K562 (cell line): ENCODE measurements at regions not wholly inside any gene's neighbourhood (a gene's known extent, or its start where the extent isn't known, plus 50 kb on each side); places are given as distances from the start of the nearest gene placed in this dataset.

Experiments used
- ATAC-seq: fragments of 200-7000 bp; cut with Tn5 transposase; 3 replicates; pipeline ENCODE4 v1.9.1; 2020; ENCODE audit warnings: moderate library complexity
- BruUV-seq: library from RNA; stranded (reverse); fragments of 400-500 nt; replicated peaks from 2 replicates; lab custom pipeline; 2021; lab: Mats Ljungman, UMichigan
- CTCF ChIA-PET: fragments of 300-600 bp; formaldehyde crosslinking; extraction: SDS; loops from one replicate; lab custom pipeline; 2021; ENCODE audit warnings: low intra/inter-chr PET ratio; lab: Yijun Ruan, JAX
- POLR2A ChIA-PET: fragments of 300-600, 350-650 bp; sonication (Branson Sonifier 250); formaldehyde crosslinking; extraction: SDS; loops from one replicate; lab custom pipeline; 2021; ENCODE audit warnings: antibody characterized with exemption, inconsistent platforms; lab: Yijun Ruan, JAX
- DNase-seq, 4 experiments: peaks; one replicate each; pipeline versions ENCODE4 v3.0.0 to v3.0.0-alpha.2; 2011 to 2018; ENCODE audit warnings: low spot score in 3 of 4, mixed read lengths in 3 of 4; ENCODE audit errors: extremely low read depth in 1 of 4
- FAIRE-seq: peaks from 2 replicates; lab custom pipeline; 2011; peaks lifted over from hg19 to GRCh38; lab: Jason Lieb, UNC
- H2AFZ ChIP-seq: 2 replicates; pipeline ENCODE4 v1.6.0; 2011; ENCODE audit warnings: low read depth, low read length, control low read depth, inconsistent platforms
- H3K27ac ChIP-seq: fragments of 200-600 bp; 3 replicates; pipeline ENCODE4 v1.8.0; 2011; ENCODE audit warnings: low read depth, mild to moderate bottlenecking, control low read depth, inconsistent platforms, low read length, moderate library complexity, mixed read lengths; ENCODE audit errors: extremely low read depth
- H3K27me3 ChIP-seq, 2 experiments: fragments of 300-600 bp in 1 of 2; 2 replicates in 1 of 2; 3 replicates in 1 of 2; pipeline versions ENCODE4 v1.6.0 to v1.8.0; 2011; ENCODE audit warnings: inconsistent platforms in 2 of 2, low read length in 2 of 2, mild to moderate bottlenecking in 1 of 2, mixed read lengths in 1 of 2, moderate library complexity in 1 of 2; ENCODE audit not compliant: control insufficient read depth in 2 of 2, insufficient read depth in 2 of 2
- H3K36me3 ChIP-seq: fragments of 300-600 bp; 3 replicates; pipeline ENCODE4 v1.8.0; 2011; ENCODE audit warnings: mild to moderate bottlenecking, low read length, inconsistent platforms; ENCODE audit not compliant: control insufficient read depth, insufficient read depth
- H3K4me1 ChIP-seq, 2 experiments: fragments of 200-600 bp in 1 of 2; replicated peaks in 1 of 2; 2 replicates in 1 of 2; 3 replicates in 1 of 2; pipeline versions ENCODE4 v1.5.1 to v1.8.0; 2011; ENCODE audit warnings: inconsistent platforms in 2 of 2, low read length in 2 of 2, mild to moderate bottlenecking in 1 of 2, mixed read lengths in 1 of 2, moderate library complexity in 1 of 2; ENCODE audit not compliant: control insufficient read depth in 2 of 2, insufficient read depth in 2 of 2
- H3K4me2 ChIP-seq: 2 replicates; pipeline ENCODE4 v1.6.1; 2011; ENCODE audit warnings: low read length, control low read depth, inconsistent platforms, mixed read lengths; ENCODE audit not compliant: insufficient read depth
- H3K4me3 ChIP-seq: fragments of 200-600 bp; sonication (generic), shearing (Covaris generic); 2 replicates; pipeline ENCODE4 v1.5.1; 2016; ENCODE audit warnings: control low read depth, inconsistent platforms
- H3K79me2 ChIP-seq: fragments of 200-600 bp; 3 replicates; pipeline ENCODE4 v1.8.0; 2011; ENCODE audit warnings: low read length, inconsistent platforms; ENCODE audit not compliant: control insufficient read depth, insufficient read depth
- H3K9ac ChIP-seq, 2 experiments: 2 replicates each; pipeline versions ENCODE4 v1.6.0 to v1.6.1; 2011; ENCODE audit warnings: low read depth in 2 of 2, low read length in 2 of 2, control low read depth in 1 of 2, inconsistent platforms in 1 of 2, mild to moderate bottlenecking in 1 of 2, mixed read lengths in 1 of 2; ENCODE audit not compliant: insufficient read depth in 1 of 2
- H3K9me1 ChIP-seq: one replicate; pipeline ENCODE4 v1.6.0; 2011; ENCODE audit warnings: inconsistent platforms, mild to moderate bottlenecking, low read length, moderate library complexity; ENCODE audit not compliant: control insufficient read depth, insufficient read depth
- H3K9me3 ChIP-seq: replicated peaks from 2 replicates; pipeline ENCODE4 v1.5.1; 2011; ENCODE audit warnings: low read depth, low read length, inconsistent platforms; ENCODE audit not compliant: control insufficient read depth, insufficient read depth
- H4K20me1 ChIP-seq: replicated peaks from 2 replicates; pipeline ENCODE4 v1.6.1; 2011; ENCODE audit warnings: low read length, inconsistent platforms, mixed read lengths; ENCODE audit not compliant: control insufficient read depth, insufficient read depth
- BACH1 ChIP-seq: fragments of 200-800 bp; sonication (Bioruptor generic); IDR thresholded peaks from 2 replicates; pipeline ENCODE4 v1.6.1; 2016; ENCODE audit warnings: missing genetic modification characterization, missing compliant biosample characterization
- BHLHE40 ChIP-seq: IDR thresholded peaks from 2 replicates; pipeline ENCODE4 v1.6.1; 2011; ENCODE audit warnings: low read length, improper control_type of control experiment
- BRD4 ChIP-seq: fragments of 200-600 bp; sonication (generic); IDR thresholded peaks from 2 replicates; pipeline ENCODE4 v1.6.1; 2017; ENCODE audit warnings: inconsistent platforms
- CBX1 ChIP-seq: sonication (generic); IDR thresholded peaks from 2 replicates; pipeline ENCODE4 v1.6.1; 2016; ENCODE audit warnings: antibody characterized with exemption, low read depth, mild to moderate bottlenecking
- CCNT2 ChIP-seq: IDR thresholded peaks from 2 replicates; pipeline ENCODE4 v1.6.1; 2011; ENCODE audit warnings: borderline replicate concordance, low read depth, mild to moderate bottlenecking, moderate library complexity, mixed read lengths, low read length; ENCODE audit not compliant: insufficient read length; ENCODE audit errors: extremely low read depth
- CHD1 ChIP-seq: fragments of 200-600 bp; sonication (generic); IDR thresholded peaks from one replicate; pipeline ENCODE4 v1.6.1; 2012; ENCODE audit warnings: mild to moderate bottlenecking, moderate library complexity, low read length, inconsistent platforms
- CSDE1 ChIP-seq, 2 experiments: fragments of 450-650 bp; IDR thresholded peaks; 2 replicates each; pipeline ENCODE4 v1.6.1; 2016; ENCODE audit warnings: mild to moderate bottlenecking in 1 of 2
- FOXJ3 ChIP-seq: sonication (generic); formaldehyde crosslinking; IDR thresholded peaks from 2 replicates; pipeline ENCODE4 v1.4.0; 2020; ENCODE audit warnings: mild to moderate bottlenecking, missing genetic modification reagents
- FOXP1 ChIP-seq: sonication (generic); formaldehyde crosslinking; IDR thresholded peaks from 2 replicates; pipeline ENCODE4 v1.8.0; 2022; ENCODE audit warnings: mild to moderate bottlenecking, missing genetic modification reagents
- HDAC2 ChIP-seq: fragments of 450-650 bp; IDR thresholded peaks from 2 replicates; pipeline ENCODE4 v1.6.1; 2016; ENCODE audit warnings: mild to moderate bottlenecking
- POLR3G ChIP-seq: IDR thresholded peaks from 2 replicates; pipeline ENCODE4 v1.6.1; 2011; ENCODE audit not compliant: insufficient read length, insufficient replicate concordance; ENCODE audit errors: extremely low read depth
- RAD21 ChIP-seq, 2 experiments: fragments of 250-450 bp in 1 of 2; fragments of 450-650 bp in 1 of 2; sonication (Bioruptor Pico) in 1 of 2; formaldehyde crosslinking in 1 of 2; IDR thresholded peaks in 1 of 2; conservative IDR thresholded peaks in 1 of 2; 2 replicates each; pipeline versions ENCODE4 v1.4.0 to v1.8.0; 2020 to 2022; ENCODE audit warnings: mild to moderate bottlenecking in 2 of 2, moderate library complexity in 1 of 2
- RBM25 ChIP-seq: fragments of 200-400 bp; formaldehyde crosslinking; IDR thresholded peaks from 2 replicates; pipeline ENCODE4 v1.6.1; 2018; ENCODE audit warnings: low read length, low read depth, moderate library complexity; ENCODE audit not compliant: severe bottlenecking
- RFX1 ChIP-seq: fragments of 450-650 bp; IDR thresholded peaks from 2 replicates; pipeline ENCODE4 v1.6.1; 2016; ENCODE audit warnings: mild to moderate bottlenecking, moderate library complexity
- RFX7 ChIP-seq: fragments of 250-450 bp; sonication (Bioruptor Pico); IDR thresholded peaks from 2 replicates; pipeline ENCODE4 v1.5.1; 2021; ENCODE audit warnings: mild to moderate bottlenecking
- SMAD4 ChIP-seq: fragments of 250-450 bp; sonication (Bioruptor Pico); conservative IDR thresholded peaks from 2 replicates; pipeline ENCODE4 v1.8.0; 2021; ENCODE audit warnings: inconsistent platforms, mild to moderate bottlenecking, moderate library complexity
- SP1 ChIP-seq: sonication (generic); formaldehyde crosslinking; IDR thresholded peaks from 2 replicates; pipeline ENCODE4 v1.8.1; 2022; ENCODE audit warnings: mild to moderate bottlenecking, missing genetic modification reagents
- TAL1 ChIP-seq: fragments of 450-650 bp; IDR thresholded peaks from 2 replicates; pipeline ENCODE4 v1.6.1; 2016; ENCODE audit warnings: mild to moderate bottlenecking
- TRIM24 ChIP-seq, 2 experiments: fragments of 450-650 bp; IDR thresholded peaks; 2 replicates each; pipeline ENCODE4 v1.6.1; 2016
- U2AF1 ChIP-seq: fragments of 200-400 bp; formaldehyde crosslinking; optimal IDR thresholded peaks from 2 replicates; pipeline ENCODE3; 2017; ENCODE audit warnings: mild to moderate bottlenecking, low read depth, low read length, moderate library complexity
- ZNF253 ChIP-seq: fragments of 250-450 bp; sonication (Bioruptor Pico); conservative IDR thresholded peaks from 2 replicates; pipeline ENCODE4 v1.6.1; 2021; ENCODE audit warnings: mild to moderate bottlenecking
- ZNF431 ChIP-seq: sonication (generic); formaldehyde crosslinking; IDR thresholded peaks from 2 replicates; pipeline ENCODE4 v1.8.0; 2022; ENCODE audit warnings: mild to moderate bottlenecking, missing genetic modification reagents
- WGBS: fragments of 100-300 bp; shearing (Covaris generic); methylation state at CpG from one replicate; pipeline ENCODE4 v1.1.6; 2016; ENCODE audit warnings: low coverage, mixed read lengths; ENCODE audit not compliant: insufficient coverage; ENCODE audit errors: missing lambda C conversion rate; 5-methylcytosine and 5-hydroxymethylcytosine counted together
- in situ Hi-C: fragments of 300-500 bp; cut with MboI; formaldehyde crosslinking; loops from 4 replicates; pipeline ENCODE4 v1.15.0; 2018; ENCODE audit warnings: inconsistent platforms, mixed read lengths
- intact Hi-C: fragments of 100-400 bp; cut with micrococcal nuclease; formaldehyde crosslinking; loops from 2 replicates; pipeline ENCODE4 v1.14.2; 2022
- TF ChIP-seq, protein P1 (sequence below), 2 experiments: fragments of 250-450 bp in 1 of 2; fragments of 450-650 bp in 1 of 2; sonication (Bioruptor Pico) in 1 of 2; IDR thresholded peaks; 2 replicates each; pipeline versions ENCODE4 v1.6.1 to v1.8.0; 2016 to 2021; ENCODE audit warnings: mild to moderate bottlenecking in 2 of 2, moderate library complexity in 2 of 2, missing compliant biosample characterization in 1 of 2, missing genetic modification characterization in 1 of 2

DNA sequence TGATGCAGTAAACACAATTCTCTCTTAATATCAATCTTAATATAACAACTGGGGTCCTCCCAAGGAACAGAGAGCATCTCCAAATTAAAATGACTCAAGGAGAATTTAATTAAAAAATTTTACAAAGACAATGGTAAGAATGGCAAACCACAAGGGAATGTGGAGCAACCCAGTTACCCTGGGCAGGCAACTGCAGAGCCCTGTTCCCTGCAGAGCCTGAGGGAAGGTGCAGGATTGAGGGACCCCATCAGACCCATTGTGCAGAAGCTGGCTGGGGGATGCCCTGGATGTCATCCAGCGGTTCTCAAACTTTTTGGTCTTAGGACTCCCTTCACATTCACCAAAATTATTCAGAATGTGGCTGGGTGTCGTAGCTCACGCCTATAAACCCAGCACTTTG lies 262.8 kb downstream of the FBXO15 start (continued):
- TF ChIP-seq, protein P1, sequence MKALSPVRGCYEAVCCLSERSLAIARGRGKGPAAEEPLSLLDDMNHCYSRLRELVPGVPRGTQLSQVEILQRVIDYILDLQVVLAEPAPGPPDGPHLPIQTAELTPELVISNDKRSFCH (CRISPR knock-in tag; IDR thresholded peaks at IDR 0.05), result no peak
- TF ChIP-seq, protein P1 (tag; IDR thresholded peaks at IDR 0.05), result no peak
- no peak for TF ChIP-seq TRIM24 (IDR thresholded peaks at IDR 0.05)
- TF ChIP-seq RFX7, result no peak
- TF ChIP-seq ZNF431 (CRISPR knock-in tag), result no peak
- TF ChIP-seq BHLHE40, result no peak
- no peak for TF ChIP-seq TAL1
- TF ChIP-seq SP1, result no peak
- TF ChIP-seq, all 486 proteins: peak for 0

DNA sequence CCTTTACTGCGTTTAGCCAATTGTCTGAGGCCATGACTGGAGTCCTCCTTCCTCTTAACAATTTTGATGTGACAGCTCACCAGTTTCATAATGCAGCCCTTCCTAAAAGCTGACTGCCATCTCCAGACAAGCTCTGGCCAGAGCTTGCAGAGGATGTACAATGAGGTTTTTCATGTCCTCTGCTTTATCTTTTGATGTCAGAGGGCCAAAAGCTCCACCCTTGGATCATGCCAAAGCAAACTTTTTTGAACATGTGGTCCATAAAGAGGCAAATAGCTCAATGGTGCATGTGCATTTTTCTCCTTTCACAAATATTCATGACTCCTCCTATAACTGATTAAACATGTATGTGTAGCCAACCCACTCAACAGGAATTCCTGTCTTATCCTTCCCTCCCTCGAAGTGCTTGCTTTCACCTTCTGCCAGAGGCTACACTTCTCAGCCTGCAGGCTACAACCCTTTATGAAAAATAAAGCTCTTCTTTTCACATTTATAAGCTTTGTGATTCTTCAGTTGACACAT lies 266.2 kb downstream of the FBXO15 start:
- in situ Hi-C loops (no loop called here), intact Hi-C loops (no loop called here)
- TF ChIP-seq U2AF1 (no peak), FOXJ3 (CRISPR knock-in tag) (no peak), RAD21 (CRISPR knock-in tag; conservative IDR thresholded peaks at IDR 0.05 in 1 of 2, IDR thresholded peaks at IDR 0.05 in 1 of 2) (no peak), RFX1 (no peak), ZNF253 (no peak), HDAC2 (no peak), CHD1 (no peak), BACH1 (tag) (no peak), RBM25 (no peak), SMAD4 (CRISPR knock-in tag) (no peak), BRD4 (no peak), CBX1 (no peak), FOXP1 (CRISPR knock-in tag) (no peak), CSDE1 (IDR thresholded peaks at IDR 0.05) (no peak), CCNT2 (no peak), POLR3G (no peak)
- Histone ChIP-seq H4K20me1 (no peaks in the 10 kb centered on the region), H3K4me1 (no peaks in the 10 kb centered on the region), H3K27me3 (no peaks in the 10 kb centered on the region), H3K4me2 (no peak overlapping the region), H3K36me3 (no peaks in the 10 kb centered on the region), H2AFZ (no peak overlapping the region), H3K9me3 (no peaks in the 10 kb centered on the region), H3K9ac (no peak overlapping the region), H3K9me1 (no peaks in the 10 kb centered on the region), H3K27ac (no peak overlapping the region), H3K4me3 (no peak overlapping the region), H3K79me2 (no peaks in the 10 kb centered on the region)
- ATAC-seq, result no peak
- FAIRE-seq, result no peak
- DNase-seq, result no peak
- ChIA-PET POLR2A (interaction anchor here (0.6 to 0.7 kb wide), 2 partner anchors 82 to 742 kb away, joined by 3 read pairs; no protein-coding TSS in a partner anchor), CTCF (no interaction called here)
- 0% methylated on average over 2 of the region's 2 CpGs for WGBS
- BruUV-seq, result no TSS peak
